ENCODE measurements at regions not wholly inside any gene's neighbourhood (a gene's known extent, or its start where the extent isn't known, plus 50 kb on each side); places are given as distances from the start of the nearest gene placed in this dataset.
"Not testable (repeated sequence)": the region's sequence is repeated elsewhere in the genome, so short reads cannot be mapped to it uniquely, and the experiment has no call there.

GRCh38 chr10:63920926-63921325 lies 399.7 kb downstream of the REEP3 start:
- DNase-seq (ENCODE audit: low read depth in 2 of 2), result no peak

- no peak for DNase-seq (ENCODE audit: low read depth in 2 of 2)
Measured at GRCh38 chr10:63921908-63922467, 400.8 kb downstream of the REEP3 start.

GRCh38 chr10:63922468-63923284 lies 401.5 kb downstream of the REEP3 start:
- no peak for DNase-seq (ENCODE audit: low read depth in 2 of 2)

- DNase-seq (ENCODE audit: low read depth in 2 of 2), result no peak
Measured at GRCh38 chr10:63929831-63930467, 408.7 kb downstream of the REEP3 start.

GRCh38 chr10:63930584-63930983 lies 409.4 kb downstream of the REEP3 start:
- DNase-seq (ENCODE audit: low read depth in 2 of 2), result no peak

- no peak for DNase-seq (ENCODE audit: low read depth in 2 of 2)
Measured at GRCh38 chr10:63935705-63936104, 414.5 kb downstream of the REEP3 start.

- DNase-seq (ENCODE audit: low read depth in 2 of 2), result no peak
Measured at GRCh38 chr10:63940277-63940922, 419.2 kb downstream of the REEP3 start.

- no peak for DNase-seq (ENCODE audit: low read depth in 2 of 2)
Measured at GRCh38 chr10:63964406-63964805, 443.2 kb downstream of the REEP3 start.

- no peak for DNase-seq (ENCODE audit: low read depth in 2 of 2)
Measured at GRCh38 chr10:63965846-63966245, 444.6 kb downstream of the REEP3 start.

GRCh38 chr10:63972949-63973827 lies 452.0 kb downstream of the REEP3 start:
- no peak for DNase-seq (ENCODE audit: low read depth in 2 of 2)

GRCh38 chr10:63976538-63976937 lies 455.3 kb downstream of the REEP3 start:
- no peak for DNase-seq (ENCODE audit: low read depth in 2 of 2)

- DNase-seq (ENCODE audit: low read depth in 2 of 2), result no peak
Measured at GRCh38 chr10:63977329-63977923, 456.2 kb downstream of the REEP3 start.

GRCh38 chr10:63980870-63981269 lies 459.7 kb downstream of the REEP3 start:
- not testable (repeated sequence) for DNase-seq (ENCODE audit: low read depth in 2 of 2)

- DNase-seq (ENCODE audit: low read depth in 2 of 2), result not testable (repeated sequence)
Measured at GRCh38 chr10:63984061-63984460, 462.9 kb downstream of the REEP3 start.

- DNase-seq (ENCODE audit: low read depth in 2 of 2), result no peak
Measured at GRCh38 chr10:63986536-63986935, 465.3 kb downstream of the REEP3 start.

- DNase-seq (ENCODE audit: low read depth in 2 of 2), result no peak
Measured at GRCh38 chr10:63987212-63987611, 466.0 kb downstream of the REEP3 start.

- no peak for DNase-seq (ENCODE audit: low read depth in 2 of 2)
Measured at GRCh38 chr10:63994371-63994770, 473.2 kb downstream of the REEP3 start.

GRCh38 chr10:64007157-64007556 lies 486.0 kb downstream of the REEP3 start:
- DNase-seq (ENCODE audit: low read depth in 2 of 2), result no peak

- DNase-seq (ENCODE audit: low read depth in 2 of 2), result no peak
Measured at GRCh38 chr10:64010711-64011110, 489.5 kb downstream of the REEP3 start.

GRCh38 chr10:64011912-64012714 lies 490.9 kb downstream of the REEP3 start:
- no peak for DNase-seq (ENCODE audit: low read depth in 2 of 2)

Measured in stimulated activated CD4-positive, alpha-beta T cell treated with anti-CD3 and anti-CD28 coated beads, Interleukin-1b, Interleukin-23, amount 100 ng/mL, for 1 hour (primary cell).